ENCODE measurements at regions not wholly inside any gene's neighbourhood (a gene's known extent, or its start where the extent isn't known, plus 50 kb on each side); places are given as distances from the start of the nearest gene placed in this dataset.

GRCh38 chr5:121596882-121597281 lies 254.8 kb upstream of the FTMT start:
- Histone ChIP-seq H3K9me1 (ENCODE audit: insufficient read depth, low read length) (no peaks in the 10 kb centered on the region), H3K56ac (ENCODE audit: extremely low read depth, insufficient read depth, low read length) (no peak overlapping the region), H4K91ac (ENCODE audit: insufficient read depth, low read depth, low read length) (no peak overlapping the region), H2BK5ac (ENCODE audit: low read depth, low read length, poor library complexity, severe bottlenecking) (no peak overlapping the region), H3K14ac (replicated peaks; ENCODE audit: low read depth, low read length) (no peak overlapping the region), H2BK20ac (ENCODE audit: low read depth, low read length) (no peak overlapping the region), H3K18ac (ENCODE audit: low read depth, low read length) (no peak overlapping the region), H4K8ac (ENCODE audit: low read depth in 2 of 2, low read length in 2 of 2) (no peak overlapping the region), H3K27me3 (ENCODE audit: control insufficient read depth, insufficient read depth, low read length) (no peaks in the 10 kb centered on the region), H3K9me3 (ENCODE audit: control insufficient read depth, insufficient read depth, low read length) (no peaks in the 10 kb centered on the region), H2AK5ac (ENCODE audit: low read depth, low read length) (no peak overlapping the region), H3K4me1 (ENCODE audit: control insufficient read depth, insufficient read depth, low read length) (no peaks in the 10 kb centered on the region), H2AK9ac (replicated peaks; ENCODE audit: low read depth, low read length, poor library complexity) (no peak overlapping the region), H3K4me2 (ENCODE audit: low read depth, low read length) (no peak overlapping the region), H2BK120ac (ENCODE audit: low read depth, low read length) (no peak overlapping the region), H3K23ac (ENCODE audit: low read depth, low read length) (no peak overlapping the region), H2AFZ (replicated peaks; ENCODE audit: low read length, poor library complexity) (no peak overlapping the region), H3K4ac (ENCODE audit: low read depth, low read length) (no peak overlapping the region), H3K27ac (ENCODE audit: insufficient read depth, low read length) (no peak overlapping the region), H2BK15ac (ENCODE audit: low read depth, low read length) (no peak overlapping the region), H3K36me3 (ENCODE audit: control insufficient read depth, insufficient read depth, low read length) (no peaks in the 10 kb centered on the region), H4K5ac (ENCODE audit: low read depth, low read length) (no peak overlapping the region), H3K9ac (ENCODE audit: low read depth, low read length) (no peak overlapping the region), H3K79me1 (ENCODE audit: low read depth in 1 of 2, low read length in 2 of 2) (no peaks in the 10 kb centered on the region), H3K4me3 (ENCODE audit: insufficient read depth, low read depth, low read length) (no peak overlapping the region), H4K20me1 (ENCODE audit: insufficient read depth, low read length) (no peaks in the 10 kb centered on the region)
- WGBS, 2 experiments (ENCODE audit: extremely low coverage in 2 of 2, insufficient read length in 1 of 2) = 67% methylated on average over 1 of the region's 3 CpGs; no CpG with 5 or more reads in 1 of the 2 experiments
- intact Hi-C loops (cut with micrococcal nuclease) = no loop called here
- no peak for DNase-seq
- dilution Hi-C loops (cut with HindIII; ENCODE audit: low sequenced_read_pairs, unreplicated experiment) = no loop called here
- POLR2A ChIA-PET (ENCODE audit: unreplicated experiment) = no interaction called here
- no peak for ATAC-seq (ENCODE audit: low read depth)
- CTCF ChIA-PET = no interaction called here
- in situ Hi-C loops (cut with MboI; ENCODE audit: low sequenced_read_pairs) = no loop called here
- BruUV-seq (replicated peaks) = no TSS peak
- TF ChIP-seq FOS (IDR thresholded peaks at IDR 0.05; ENCODE audit: low read depth, low read length) = no peak
- no peak for TF ChIP-seq RCOR1 (IDR thresholded peaks at IDR 0.05; ENCODE audit: insufficient replicate concordance, low read length)

Measured in IMR-90 (cell line).